ENCODE measurements at regions not wholly inside any gene's neighbourhood (a gene's known extent, or its start where the extent isn't known, plus 50 kb on each side); places are given as distances from the start of the nearest gene placed in this dataset.

- TF ChIP-seq CTCF (IDR thresholded peaks at IDR 0.05; ENCODE audit: low read depth, low read length, poor library complexity, severe bottlenecking) (no peak), EZH2phosphoT487 (IDR thresholded peaks at IDR 0.05; ENCODE audit: borderline replicate concordance, low read length) (no peak)
Observed at GRCh38 chr5:5572010-5572865, 149.8 kb downstream of the ICE1 start.

Measured in DOHH2 (cell line).